Natural killer cell (primary cell): ENCODE measurements at regions not wholly inside any gene's neighbourhood (a gene's known extent, or its start where the extent isn't known, plus 50 kb on each side); places are given as distances from the start of the nearest gene placed in this dataset.

ENCODE experiments used
- ATAC-seq, 3 donors: fragments of 150-1000 bp in 2 of 3; fragments of 200-7000 bp in 1 of 3; cut with Tn5 transposase; 1 replicate in 1 of 3; 2 replicates in 2 of 3; pipeline ENCODE4 v1.10.0; 2021; ENCODE audit warnings: mild to moderate bottlenecking in 2 of 3, moderate library complexity in 2 of 3
- DNase-seq, 2 donors: peaks; one replicate each; pipeline versions ENCODE4 v3.0.0 to v3.0.0-alpha.2; 2013 to 2021; ENCODE audit warnings: mixed read lengths in 1 of 2
- H3K27ac ChIP-seq: one replicate; pipeline ENCODE4 v1.5.1; 2013; ENCODE audit warnings: mild to moderate bottlenecking, low read length
- H3K27me3 ChIP-seq: one replicate; pipeline ENCODE4 v1.6.1; 2013; ENCODE audit warnings: low read length; ENCODE audit not compliant: control insufficient read depth, insufficient read depth
- H3K36me3 ChIP-seq: one replicate; pipeline ENCODE4 v1.6.1; 2013; ENCODE audit warnings: low read length; ENCODE audit not compliant: control insufficient read depth, insufficient read depth
- H3K4me1 ChIP-seq: one replicate; pipeline ENCODE4 v1.6.1; 2013; ENCODE audit warnings: low read length; ENCODE audit not compliant: control insufficient read depth, insufficient read depth
- H3K4me3 ChIP-seq: one replicate; pipeline ENCODE4 v1.5.1; 2013; ENCODE audit warnings: low read length
- H3K9me3 ChIP-seq: one replicate; pipeline ENCODE4 v1.6.1; 2013; ENCODE audit warnings: low read length; ENCODE audit not compliant: control insufficient read depth, insufficient read depth
- H3K27ac Mint-ChIP-seq, 2 donors: one replicate each; pipeline ENCODE4 v1.8.0; 2022; ENCODE audit warnings: mild to moderate bottlenecking in 2 of 2, mixed read lengths in 2 of 2, moderate library complexity in 1 of 2
- H3K27me3 Mint-ChIP-seq, 2 donors: one replicate each; pipeline ENCODE4 v1.8.0; 2022; ENCODE audit warnings: low read depth in 2 of 2, mixed read lengths in 2 of 2
- H3K36me3 Mint-ChIP-seq: one replicate; pipeline ENCODE4 v1.8.0; 2022; ENCODE audit warnings: mixed read lengths
- H3K4me1 Mint-ChIP-seq, 2 donors: one replicate each; pipeline ENCODE4 v1.8.0; 2022; ENCODE audit warnings: mixed read lengths in 2 of 2
- H3K4me3 Mint-ChIP-seq: one replicate; pipeline ENCODE4 v1.8.0; 2022; ENCODE audit warnings: mild to moderate bottlenecking, moderate library complexity, mixed read lengths
- H3K9me3 Mint-ChIP-seq, 2 donors: one replicate each; pipeline ENCODE4 v1.8.0; 2022; ENCODE audit warnings: mixed read lengths in 2 of 2
- WGBS: methylation state at CpG from one replicate; pipeline ENCODE4 v1.1.7; 2013; ENCODE audit warnings: missing lambda C conversion rate; ENCODE audit not compliant: insufficient coverage; 5-methylcytosine and 5-hydroxymethylcytosine counted together
- intact Hi-C: fragments of 100-400 bp; cut with micrococcal nuclease; formaldehyde crosslinking; loops from one replicate; pipeline ENCODE4 v1.14.2; 2022
- TF ChIP-seq, protein P1 (sequence below): fragments of 200-600 bp; IDR thresholded peaks from one replicate; pipeline ENCODE4 v1.8.0; 2022; ENCODE audit warnings: antibody characterized with exemption

DNA sequence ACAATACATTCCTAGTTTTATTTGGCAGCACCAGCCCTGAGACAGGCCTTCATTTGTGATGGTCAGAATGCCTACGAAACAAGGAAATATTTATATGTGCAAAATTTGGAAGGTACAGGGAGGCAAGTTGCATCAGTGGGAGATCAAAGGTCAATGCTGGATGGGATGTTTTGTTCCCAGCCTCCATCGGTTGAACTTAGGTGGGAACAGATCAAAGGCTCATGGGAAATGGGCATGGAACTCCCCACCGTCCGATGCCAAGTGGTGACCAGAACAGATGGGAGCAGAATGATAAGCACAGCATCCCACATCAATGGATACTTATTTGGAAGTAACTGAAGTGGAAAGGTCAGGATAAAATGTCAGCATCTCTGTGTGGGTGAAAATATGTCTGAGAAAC is 177.7 kb upstream of the TNFAIP3 start:
- no peak overlapping the region for H3K27ac Mint-ChIP-seq
- DNase-seq, result no peak
- H3K4me3 Mint-ChIP-seq, result no peak overlapping the region
- no peak overlapping the region for H3K27ac ChIP-seq
- no peaks in the 10 kb centered on the region for H3K9me3 Mint-ChIP-seq
- H3K9me3 ChIP-seq, result no peaks in the 10 kb centered on the region
- H3K36me3 Mint-ChIP-seq, result no peaks in the 10 kb centered on the region
- intact Hi-C loops, result no loop called here
- ATAC-seq, result no peak
- H3K36me3 ChIP-seq, result no peaks in the 10 kb centered on the region
- H3K4me3 ChIP-seq, result no peak overlapping the region
- no peaks in the 10 kb centered on the region for H3K27me3 ChIP-seq
- 93% methylated on average over 4 of the region's 4 CpGs for WGBS
- H3K4me1 ChIP-seq, result no peaks in the 10 kb centered on the region
- H3K27me3 Mint-ChIP-seq, result peaks cover 5 to 11% of the 10 kb centered on the region in 2 donors
- H3K4me1 Mint-ChIP-seq, result no peaks in the 10 kb centered on the region
- TF ChIP-seq, protein P1, sequence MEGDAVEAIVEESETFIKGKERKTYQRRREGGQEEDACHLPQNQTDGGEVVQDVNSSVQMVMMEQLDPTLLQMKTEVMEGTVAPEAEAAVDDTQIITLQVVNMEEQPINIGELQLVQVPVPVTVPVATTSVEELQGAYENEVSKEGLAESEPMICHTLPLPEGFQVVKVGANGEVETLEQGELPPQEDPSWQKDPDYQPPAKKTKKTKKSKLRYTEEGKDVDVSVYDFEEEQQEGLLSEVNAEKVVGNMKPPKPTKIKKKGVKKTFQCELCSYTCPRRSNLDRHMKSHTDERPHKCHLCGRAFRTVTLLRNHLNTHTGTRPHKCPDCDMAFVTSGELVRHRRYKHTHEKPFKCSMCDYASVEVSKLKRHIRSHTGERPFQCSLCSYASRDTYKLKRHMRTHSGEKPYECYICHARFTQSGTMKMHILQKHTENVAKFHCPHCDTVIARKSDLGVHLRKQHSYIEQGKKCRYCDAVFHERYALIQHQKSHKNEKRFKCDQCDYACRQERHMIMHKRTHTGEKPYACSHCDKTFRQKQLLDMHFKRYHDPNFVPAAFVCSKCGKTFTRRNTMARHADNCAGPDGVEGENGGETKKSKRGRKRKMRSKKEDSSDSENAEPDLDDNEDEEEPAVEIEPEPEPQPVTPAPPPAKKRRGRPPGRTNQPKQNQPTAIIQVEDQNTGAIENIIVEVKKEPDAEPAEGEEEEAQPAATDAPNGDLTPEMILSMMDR, result no peak

DNA sequence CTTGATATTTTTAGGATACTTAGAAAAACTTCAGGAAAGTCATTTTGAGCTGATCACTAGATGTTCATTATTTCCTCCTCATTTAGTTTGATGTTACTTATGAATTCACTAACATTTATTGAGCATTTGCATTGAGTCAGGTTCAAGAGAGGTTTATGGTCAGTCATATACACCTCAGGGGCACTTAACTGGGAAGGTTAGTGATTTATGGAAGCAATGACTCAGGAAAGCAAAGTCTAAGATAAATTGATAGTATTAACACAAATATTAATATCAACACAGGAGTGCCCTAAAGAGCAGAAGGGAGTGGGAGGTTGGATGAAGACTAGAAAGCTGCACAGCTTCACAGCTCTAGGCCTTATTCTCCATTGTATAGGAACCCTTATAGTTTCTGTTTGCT is 177.0 kb upstream of the TNFAIP3 start:
- Mint-ChIP-seq H3K9me3 (no peaks in the 10 kb centered on the region), H3K4me1 (no peaks in the 10 kb centered on the region), H3K27ac (no peak overlapping the region), H3K27me3 (peaks cover 8 to 15% of the 10 kb centered on the region in 2 donors), H3K36me3 (no peaks in the 10 kb centered on the region), H3K4me3 (no peak overlapping the region)
- TF ChIP-seq, protein P1, result no peak
- DNase-seq (no peak), ATAC-seq (no peak)
- no peaks in the 10 kb centered on the region for H3K27me3 ChIP-seq
- H3K9me3 ChIP-seq, result no peaks in the 10 kb centered on the region
- H3K36me3 ChIP-seq, result no peaks in the 10 kb centered on the region
- no peak overlapping the region for H3K4me3 ChIP-seq
- H3K27ac ChIP-seq, result no peak overlapping the region
- intact Hi-C loops, result no loop called here
- H3K4me1 ChIP-seq, result no peaks in the 10 kb centered on the region

DNA sequence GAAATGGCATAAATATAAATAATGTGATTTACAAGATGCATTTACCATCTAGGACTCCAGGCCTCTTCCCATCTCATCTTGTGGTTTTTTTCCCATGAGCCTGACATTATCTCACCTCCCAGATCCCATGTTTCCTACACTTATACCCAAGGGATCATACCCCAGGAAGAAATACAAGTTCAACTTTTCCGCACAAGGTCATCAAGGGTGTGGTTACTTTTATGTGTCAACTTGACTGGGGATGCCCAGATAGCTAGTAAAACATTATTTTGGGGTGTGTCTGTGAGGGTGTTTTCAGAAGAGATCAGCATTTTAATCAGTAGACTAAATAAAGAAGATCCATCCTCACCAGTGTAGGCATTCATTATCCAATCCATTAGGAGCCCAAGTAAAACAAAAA is 176.3 kb upstream of the TNFAIP3 start:
- H3K4me1 ChIP-seq, result no peaks in the 10 kb centered on the region
- Mint-ChIP-seq H3K4me1 (no peaks in the 10 kb centered on the region), H3K4me3 (no peak overlapping the region), H3K27me3 (peaks cover 13 to 21% of the 10 kb centered on the region in 2 donors), H3K9me3 (no peaks in the 10 kb centered on the region), H3K36me3 (no peaks in the 10 kb centered on the region), H3K27ac (no peak overlapping the region)
- ATAC-seq, result no peak
- DNase-seq, result no peak
- WGBS, result 100% methylated on average over 1 of the region's 1 CpG
- no peak overlapping the region for H3K4me3 ChIP-seq
- H3K27ac ChIP-seq, result no peak overlapping the region
- TF ChIP-seq, protein P1, result no peak
- intact Hi-C loops, result no loop called here
- no peaks in the 10 kb centered on the region for H3K27me3 ChIP-seq
- no peaks in the 10 kb centered on the region for H3K36me3 ChIP-seq
- no peaks in the 10 kb centered on the region for H3K9me3 ChIP-seq

DNA sequence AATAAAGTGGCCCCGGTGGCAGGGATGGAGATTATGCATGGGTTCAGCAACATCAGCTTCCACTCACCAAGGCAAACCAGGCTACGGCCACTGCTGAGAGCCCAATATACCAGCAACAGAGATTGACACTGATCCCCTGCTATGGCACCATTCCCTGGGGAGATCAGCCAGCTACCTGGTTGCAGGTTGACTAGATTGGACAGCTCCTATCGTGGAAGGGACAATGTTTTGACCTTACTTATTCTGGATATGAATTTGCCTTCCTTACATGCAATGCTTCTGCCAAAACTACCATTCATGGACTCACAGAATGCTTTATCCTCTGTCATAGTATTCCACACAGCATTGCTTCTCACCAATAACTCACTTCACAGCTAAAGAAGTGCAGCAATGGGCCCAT is 174.8 kb upstream of the TNFAIP3 start:
- Mint-ChIP-seq H3K4me3 (no peak overlapping the region), H3K9me3 (no peaks in the 10 kb centered on the region), H3K27ac (no peak overlapping the region), H3K27me3 (peaks cover 16 to 17% of the 10 kb centered on the region in 2 donors), H3K36me3 (no peaks in the 10 kb centered on the region), H3K4me1 (no peaks in the 10 kb centered on the region)
- WGBS, result 87% methylated on average over 3 of the region's 3 CpGs
- Histone ChIP-seq H3K4me1 (no peaks in the 10 kb centered on the region), H3K9me3 (no peaks in the 10 kb centered on the region), H3K27me3 (no peaks in the 10 kb centered on the region), H3K27ac (no peak overlapping the region), H3K4me3 (no peak overlapping the region), H3K36me3 (no peaks in the 10 kb centered on the region)
- ATAC-seq (no peak), DNase-seq (no peak)
- intact Hi-C loops, result no loop called here
- TF ChIP-seq, protein P1, result no peak
